OCI-LY3 (cell line): ENCODE measurements at regions not wholly inside any gene's neighbourhood (a gene's known extent, or its start where the extent isn't known, plus 50 kb on each side); places are given as distances from the start of the nearest gene placed in this dataset.

Experiments
- CTCF ChIP-seq: fragments of 200-600, 300-600 bp; sonication (generic); IDR thresholded peaks from 2 replicates; pipeline ENCODE4 v1.5.1; 2014; ENCODE audit warnings: antibody characterized with exemption, low read length, low read depth
- EZH2phosphoT487 ChIP-seq: fragments of 200-600 bp; shearing (Covaris generic); IDR thresholded peaks from 2 replicates; pipeline ENCODE4 v1.6.1; 2018; ENCODE audit warnings: antibody characterized with exemption, mixed run types, low read depth

GRCh38 chr13:59479629-59480028, 684.1 kb downstream of the DIAPH3 start:
- TF ChIP-seq CTCF (no peak), EZH2phosphoT487 (no peak)
